HG02759 (cell line): ENCODE measurements at regions not wholly inside any gene's neighbourhood (a gene's known extent, or its start where the extent isn't known, plus 50 kb on each side); places are given as distances from the start of the nearest gene placed in this dataset.

ENCODE experiments used
- ATAC-seq: cut with Tn5 transposase; IDR thresholded peaks from one replicate; pipeline ENCODE4 v1.9.1; 2021; ENCODE audit warnings: mild to moderate bottlenecking, moderate library complexity; ENCODE audit not compliant: unreplicated experiment

DNA sequence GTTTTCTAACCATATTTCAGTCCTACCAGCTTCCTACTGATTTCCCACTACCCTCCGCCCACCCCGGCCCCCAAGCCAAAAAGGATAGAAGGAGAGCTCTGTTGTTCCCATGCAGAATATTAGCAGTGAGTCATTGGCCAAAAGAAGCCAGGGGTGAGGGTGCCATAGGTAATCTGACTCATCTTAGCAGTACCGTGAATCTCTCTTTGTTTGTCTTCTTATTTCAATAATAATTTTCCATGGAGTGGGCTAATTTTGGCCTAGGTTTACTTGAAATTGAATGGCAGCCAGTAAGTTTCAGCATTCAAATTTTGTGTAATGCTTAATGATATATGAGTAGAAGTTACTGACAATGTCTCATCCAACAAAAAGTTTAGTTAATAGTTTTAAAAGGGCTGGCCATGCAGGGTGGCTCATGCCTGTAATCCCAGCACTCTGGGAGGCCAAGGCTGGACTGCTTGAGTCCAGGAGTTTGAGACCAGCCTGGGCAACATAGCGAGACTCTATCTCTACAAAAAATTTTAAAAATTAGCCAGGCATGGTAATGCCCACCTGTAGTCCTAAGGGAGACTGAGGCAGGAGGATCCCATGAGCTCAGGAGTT is 74.2 kb downstream of the C9orf152 start:
- no peak for ATAC-seq

GRCh38 chr9:110135846-110136245 is 72.1 kb downstream of the C9orf152 start:
- no peak for ATAC-seq

- no peak for ATAC-seq
Measured at GRCh38 chr9:110136802-110137201, 71.2 kb downstream of the C9orf152 start.

- no peak for ATAC-seq
Measured at GRCh38 chr9:110140276-110140675, 67.7 kb downstream of the C9orf152 start.

GRCh38 chr9:110141227-110141793 is 66.6 kb downstream of the C9orf152 start:
- ATAC-seq, result no peak

GRCh38 chr9:110142253-110142652 is 65.7 kb downstream of the C9orf152 start:
- no peak for ATAC-seq

GRCh38 chr9:110142868-110143481 is 65.0 kb downstream of the C9orf152 start:
- ATAC-seq, result peak; percentile 1

- ATAC-seq, result peak; percentile 47
Measured at GRCh38 chr9:110143485-110143884, 64.5 kb downstream of the C9orf152 start.

GRCh38 chr9:110143950-110144545 is 63.9 kb downstream of the C9orf152 start:
- ATAC-seq, result peak; percentile 56

DNA sequence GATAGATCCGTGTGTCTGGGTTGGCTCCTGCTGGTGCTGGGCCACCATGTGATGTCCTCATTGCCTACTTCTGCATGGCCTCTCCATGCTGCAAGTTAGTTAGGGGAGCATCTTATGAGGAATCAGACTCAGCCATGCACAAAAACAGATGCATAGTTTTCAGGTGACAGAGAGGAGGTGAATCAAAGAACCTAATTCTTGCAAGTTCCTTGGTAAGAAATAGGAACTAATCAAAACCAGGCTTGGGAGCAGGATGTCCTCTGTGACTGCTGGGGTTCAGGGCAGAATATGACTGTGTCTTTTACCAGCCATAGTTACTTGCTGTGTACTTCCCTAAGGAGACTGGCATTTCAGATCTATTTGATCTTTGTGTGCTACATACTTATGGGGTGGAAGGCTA is 61.6 kb downstream of the C9orf152 start:
- ATAC-seq, result no peak

- peak; percentile 75 for ATAC-seq
Measured at GRCh38 chr9:110148384-110148783, 59.6 kb downstream of the C9orf152 start.

DNA sequence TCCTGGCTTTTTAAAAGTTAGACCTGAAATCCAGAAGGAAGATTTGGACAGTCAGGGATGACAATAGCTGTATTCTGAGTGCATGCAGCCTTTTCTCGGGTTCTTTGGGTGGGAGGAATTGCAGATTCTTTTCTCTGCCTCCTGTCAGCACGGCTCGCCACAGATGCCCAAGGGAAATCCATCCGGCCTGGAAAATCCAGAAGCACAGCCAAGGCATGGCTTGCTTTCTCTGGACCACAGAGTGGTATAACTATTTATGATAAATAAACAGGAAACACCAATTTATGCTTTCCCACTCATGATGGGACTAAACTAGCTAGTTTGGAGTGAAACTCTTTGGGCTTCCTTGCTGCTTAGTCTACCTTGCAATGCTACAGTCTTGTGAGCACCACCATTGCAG is 59.1 kb downstream of the C9orf152 start:
- no peak for ATAC-seq
